22Rv1 (cell line): ENCODE measurements at regions not wholly inside any gene's neighbourhood (a gene's known extent, or its start where the extent isn't known, plus 50 kb on each side); places are given as distances from the start of the nearest gene placed in this dataset.

Experiments used
- H3K27ac ChIP-seq: fragments of 450-650 bp; 2 replicates; pipeline ENCODE4 v1.5.1; 2017
- CTCF ChIP-seq: fragments of 450-650 bp; IDR thresholded peaks from 2 replicates; pipeline ENCODE4 v1.5.1; 2017; ENCODE audit warnings: mild to moderate bottlenecking
- ZFX ChIP-seq: fragments of 450-650 bp; IDR thresholded peaks from 2 replicates; pipeline ENCODE4 v1.6.1; 2017; ENCODE audit warnings: antibody characterized with exemption, borderline replicate concordance

GRCh38 chr6:91273729-91274128, 686.9 kb upstream of the MAP3K7 start:
- TF ChIP-seq ZFX (no peak), CTCF (no peak)

GRCh38 chr6:91271807-91272206, 684.9 kb upstream of the MAP3K7 start:
- H3K27ac ChIP-seq, result no peak overlapping the region
- TF ChIP-seq CTCF (no peak), ZFX (no peak)

More at GRCh38 chr6:91273729-91274128, 686.9 kb upstream of the MAP3K7 start:
- H3K27ac ChIP-seq, result no peak overlapping the region

GRCh38 chr6:91268941-91269340, 682.1 kb upstream of the MAP3K7 start:
- TF ChIP-seq ZFX, result no peak
- no peak for TF ChIP-seq CTCF
- H3K27ac ChIP-seq, result no peak overlapping the region

GRCh38 chr6:91267246-91267645, 680.4 kb upstream of the MAP3K7 start:
- H3K27ac ChIP-seq, result no peak overlapping the region
- TF ChIP-seq CTCF, result no peak
- TF ChIP-seq ZFX, result no peak

- no peak overlapping the region for H3K27ac ChIP-seq
- TF ChIP-seq CTCF (no peak), ZFX (no peak)
Measured at GRCh38 chr6:91266156-91266555, 679.3 kb upstream of the MAP3K7 start.

- H3K27ac ChIP-seq, result no peak overlapping the region
- TF ChIP-seq ZFX, result no peak
- TF ChIP-seq CTCF, result no peak
Measured at GRCh38 chr6:91243436-91243835, 656.6 kb upstream of the MAP3K7 start.

- no peak overlapping the region for H3K27ac ChIP-seq
- no peak for TF ChIP-seq CTCF
- no peak for TF ChIP-seq ZFX
Measured at GRCh38 chr6:91242614-91242949, 655.7 kb upstream of the MAP3K7 start.
